ENCODE measurements at regions not wholly inside any gene's neighbourhood (a gene's known extent, or its start where the extent isn't known, plus 50 kb on each side); places are given as distances from the start of the nearest gene placed in this dataset.

- TF ChIP-seq CHD7 (IDR thresholded peaks at IDR 0.05; ENCODE audit: insufficient replicate concordance, low read length) (no peak), ZNF274 (IDR thresholded peaks at IDR 0.05; ENCODE audit: borderline replicate concordance, extremely low read depth, low read length) (no peak)
These were observed 419.4 kb upstream of the USP24 start (continued) for GRCh38 chr1:55634516-55634915.
